AG08395 (cell line): ENCODE measurements at regions not wholly inside any gene's neighbourhood (a gene's known extent, or its start where the extent isn't known, plus 50 kb on each side); places are given as distances from the start of the nearest gene placed in this dataset.

Experiments
- DNase-seq: peaks from one replicate; pipeline ENCODE4 v3.0.0; 2012; ENCODE audit warnings: mixed read lengths, low spot score

DNA sequence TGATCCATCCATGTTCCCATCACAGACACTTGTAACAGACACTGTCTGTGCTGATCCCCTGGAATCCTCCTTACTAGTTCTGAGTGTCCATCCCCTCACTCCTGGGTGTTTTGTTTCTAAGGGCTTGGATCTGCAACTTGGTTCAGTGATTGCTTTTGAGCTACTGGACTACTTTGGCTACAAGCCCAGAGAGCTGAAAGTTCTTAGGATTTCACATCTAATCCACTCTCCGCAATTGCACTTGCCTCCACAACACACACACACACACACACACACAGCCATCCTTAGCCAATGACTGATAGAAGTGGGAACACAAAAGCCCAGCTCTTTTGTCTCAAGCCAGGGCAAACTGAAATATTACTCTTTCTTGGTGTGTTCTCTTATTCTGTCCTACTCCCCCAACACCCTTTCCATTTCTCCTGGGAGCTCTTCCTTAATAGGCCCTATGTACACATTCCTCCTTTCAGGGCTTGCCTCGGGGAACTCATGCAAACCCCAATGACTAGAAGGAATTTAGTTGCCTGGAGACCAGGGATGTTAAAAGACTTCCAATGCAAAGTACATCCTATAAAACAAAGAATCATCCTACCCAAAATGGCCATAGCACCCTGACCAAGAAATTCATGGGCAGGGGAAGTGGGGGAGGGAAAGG lies 206.1 kb upstream of the UBE2E2 start:
- no peak for DNase-seq

- no peak for DNase-seq
These were observed 202.8 kb upstream of the UBE2E2 start for GRCh38 chr3:23000371-23000770.

DNA sequence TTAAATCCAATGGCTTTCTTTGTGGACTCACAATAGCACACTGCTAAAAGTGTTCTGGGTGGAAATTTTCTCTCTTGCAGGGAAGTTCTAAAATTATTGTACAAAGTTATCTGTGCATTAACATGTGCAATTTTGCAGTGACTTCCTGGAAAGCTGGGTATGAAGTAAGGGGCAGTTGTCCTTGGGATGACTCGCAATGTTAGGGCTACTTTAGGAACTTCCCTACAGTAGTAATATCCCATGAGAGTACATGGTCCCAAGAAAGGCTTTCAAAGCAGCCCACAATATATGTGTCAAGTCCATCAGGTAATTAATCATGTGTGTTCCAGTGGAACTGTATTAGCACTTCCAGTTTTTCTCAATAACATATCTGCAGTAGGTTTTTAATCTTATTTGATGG lies 201.0 kb upstream of the UBE2E2 start:
- no peak for DNase-seq

GRCh38 chr3:23002836-23003732 lies 200.0 kb upstream of the UBE2E2 start:
- DNase-seq = no peak

DNA sequence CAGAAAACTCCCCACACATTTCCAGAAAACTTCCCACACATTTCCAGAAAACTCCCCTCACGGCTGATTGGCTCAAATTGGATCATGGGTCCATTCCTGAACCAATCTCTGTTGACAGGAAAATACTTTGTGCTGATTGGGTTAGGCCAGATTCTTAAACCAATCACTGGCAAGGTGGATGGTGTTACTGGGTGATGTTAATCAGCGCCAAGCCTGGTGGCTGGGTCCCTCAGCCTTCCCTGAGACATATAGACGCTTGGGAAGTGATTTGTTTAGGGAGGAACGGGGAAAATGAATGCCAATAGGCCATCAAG lies 199.4 kb upstream of the UBE2E2 start:
- no peak for DNase-seq

- DNase-seq = peak; percentile 54
These were observed 198.2 kb upstream of the UBE2E2 start for GRCh38 chr3:23004971-23005370.

DNA sequence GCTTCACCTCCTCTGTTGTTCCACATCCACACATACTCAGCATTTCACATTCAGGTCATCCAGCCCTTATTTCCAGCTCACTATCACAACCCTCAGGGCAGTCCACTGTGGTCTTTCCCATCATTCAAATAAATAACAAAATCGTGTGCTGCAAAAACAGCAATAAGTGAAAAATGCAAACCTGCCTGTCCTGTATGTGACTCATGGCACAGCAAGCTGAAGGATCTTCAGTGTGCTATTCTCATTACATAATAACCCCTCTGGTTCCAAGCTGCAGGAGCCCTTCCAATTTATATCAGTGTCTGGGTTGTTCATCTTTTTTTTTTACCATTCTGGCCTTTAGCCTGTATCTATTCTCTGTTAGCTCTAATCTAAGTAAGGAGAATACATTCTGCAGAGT lies 185.3 kb upstream of the UBE2E2 start:
- DNase-seq = peak; percentile 82

GRCh38 chr3:23019596-23020300 lies 183.4 kb upstream of the UBE2E2 start:
- DNase-seq = no peak

- no peak for DNase-seq
These were observed 174.8 kb upstream of the UBE2E2 start for GRCh38 chr3:23028294-23028693.

DNA sequence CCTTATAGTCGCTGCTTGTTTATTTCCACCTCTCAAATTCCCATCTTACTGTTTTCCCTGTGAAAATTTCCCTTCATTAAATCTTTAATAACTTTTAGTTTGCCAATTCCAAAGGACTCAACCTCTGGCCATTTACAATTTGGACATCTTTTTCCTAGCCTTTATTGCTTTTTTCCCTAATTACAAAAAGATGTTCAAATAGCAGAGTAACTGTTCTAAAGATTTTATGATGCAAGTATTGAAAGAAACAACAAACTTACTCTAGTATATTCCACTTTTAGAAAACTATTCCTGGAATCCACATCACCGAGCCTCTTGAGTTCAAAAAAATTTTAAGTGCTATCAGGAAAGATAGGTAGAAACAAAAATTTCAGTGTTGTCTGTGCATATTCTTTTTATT lies 174.1 kb upstream of the UBE2E2 start:
- no peak for DNase-seq

DNA sequence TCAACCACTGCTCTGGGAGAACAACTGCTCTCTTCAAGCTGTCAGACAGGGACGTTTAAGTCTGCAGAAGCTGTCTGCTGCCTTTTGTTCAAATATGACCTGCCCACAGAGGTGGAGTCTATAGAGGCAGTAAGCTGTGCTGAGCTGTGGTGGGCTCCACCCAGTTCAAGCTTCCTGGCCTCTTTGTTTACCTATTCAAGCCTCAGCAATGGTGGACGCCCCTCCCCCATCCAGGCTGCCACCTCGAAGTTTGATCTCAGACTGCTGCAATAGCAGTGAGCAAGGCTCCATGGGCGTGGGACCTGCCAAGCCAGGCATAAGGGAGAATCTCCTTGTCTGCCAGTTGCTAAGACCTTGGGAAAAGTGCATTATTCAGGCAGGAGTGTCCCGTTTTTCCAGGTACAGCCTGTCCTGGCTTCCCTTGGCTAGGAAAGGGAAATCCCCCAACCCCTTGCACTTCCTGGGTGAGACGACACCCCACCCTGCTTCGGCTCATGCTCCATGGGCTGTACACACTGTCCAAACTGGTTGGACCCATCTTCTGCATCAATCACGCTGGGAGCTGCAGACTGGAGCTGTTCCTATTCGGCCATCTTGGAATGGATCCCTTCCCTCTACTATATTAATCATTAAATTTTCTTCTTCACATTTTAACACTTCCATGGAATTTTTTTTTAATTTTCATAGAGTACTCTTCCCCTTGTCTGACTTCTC lies 167.0 kb upstream of the UBE2E2 start:
- DNase-seq = no peak

GRCh38 chr3:23036728-23037127 lies 166.4 kb upstream of the UBE2E2 start:
- no peak for DNase-seq

DNA sequence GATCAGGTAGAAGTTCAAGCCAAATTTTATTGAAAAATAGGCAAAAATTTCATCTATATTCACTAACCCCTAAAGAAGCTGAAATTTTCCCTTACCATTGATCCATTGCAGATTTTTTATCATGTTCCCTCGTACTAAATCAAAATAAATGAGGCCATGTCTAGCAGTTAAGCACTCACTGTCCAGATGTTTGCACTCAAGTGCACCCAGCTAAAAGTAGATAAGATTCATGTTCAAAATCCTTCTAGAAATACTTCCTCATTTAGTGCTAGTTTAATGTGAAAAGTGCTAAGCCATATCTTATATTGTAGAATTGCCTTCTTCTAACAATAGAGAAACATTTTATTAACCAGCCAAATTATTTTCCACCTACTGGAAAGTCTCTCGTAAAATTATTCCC lies 164.7 kb upstream of the UBE2E2 start:
- no peak for DNase-seq

DNA sequence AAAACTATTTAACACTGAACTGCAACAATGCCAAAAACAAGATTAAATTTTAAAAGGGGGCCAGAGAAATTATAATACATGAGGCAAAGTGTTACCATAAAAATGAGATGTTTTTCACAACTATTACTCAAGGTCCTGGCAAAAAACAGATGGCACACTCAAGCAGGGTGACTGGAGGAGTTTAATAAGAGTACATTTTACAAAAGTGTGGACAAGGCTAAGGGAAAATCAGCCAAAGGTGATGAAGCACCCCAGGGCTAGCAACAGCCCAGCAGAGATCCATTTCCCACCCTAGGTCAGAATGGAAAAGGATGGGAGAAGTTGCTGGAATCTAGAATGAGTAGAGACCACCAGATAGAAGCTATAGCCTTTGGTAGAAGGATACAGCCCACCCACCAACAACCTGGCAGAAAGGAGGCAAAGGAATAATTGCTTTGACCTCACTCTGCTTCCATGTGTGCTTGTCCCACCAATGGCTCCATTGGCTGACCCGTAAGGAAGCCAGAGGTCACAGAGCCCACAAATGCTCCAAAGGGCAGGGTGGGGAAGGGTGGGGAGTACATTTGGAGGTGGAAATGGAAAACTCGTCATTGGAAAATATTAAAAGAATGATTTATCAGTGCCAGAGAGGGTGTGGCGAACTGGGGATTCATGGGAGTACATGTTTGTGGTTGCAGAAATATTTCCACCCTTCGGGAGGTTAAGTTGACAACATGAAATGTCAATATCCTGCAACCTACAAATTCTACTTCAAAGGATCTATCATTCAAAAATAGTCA lies 161.0 kb upstream of the UBE2E2 start:
- DNase-seq = peak; percentile 21

DNA sequence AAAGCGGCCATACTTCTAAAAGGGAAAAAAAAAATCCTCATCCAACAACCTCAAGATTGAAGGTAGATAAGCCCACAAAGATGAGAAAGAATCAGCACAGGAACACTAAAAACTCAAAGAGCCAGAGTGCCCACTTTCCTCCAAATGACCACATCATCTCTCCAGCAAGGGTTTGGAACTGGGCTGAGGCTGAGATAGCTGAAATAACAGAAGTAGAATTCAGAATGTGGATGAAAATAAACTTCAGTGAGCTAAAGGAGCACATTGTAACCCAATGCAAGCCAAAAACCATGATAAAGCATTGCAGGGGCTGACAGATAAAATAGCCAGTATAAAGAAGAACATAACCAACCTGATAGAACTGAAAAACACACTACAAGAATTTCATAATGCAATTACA lies 158.7 kb upstream of the UBE2E2 start:
- no peak for DNase-seq

DNA sequence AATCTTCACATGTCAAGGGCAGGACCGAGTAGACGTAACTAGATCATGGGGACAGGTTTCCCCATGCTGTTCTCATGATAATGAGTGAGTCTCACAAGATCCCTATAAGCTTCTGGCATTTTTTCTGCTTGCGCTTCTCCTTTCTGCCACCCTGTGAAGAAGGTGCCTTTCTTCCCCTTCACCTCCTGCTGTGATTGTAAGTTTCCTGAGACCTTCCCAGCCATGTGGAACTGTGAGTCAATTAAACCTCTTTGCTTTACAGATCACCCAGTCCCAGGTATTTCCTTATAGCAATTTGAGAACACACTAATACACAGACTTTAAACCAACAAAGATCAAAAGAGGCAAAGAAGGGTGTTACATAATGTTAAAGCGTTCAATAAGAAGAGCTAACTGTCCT lies 156.6 kb upstream of the UBE2E2 start:
- DNase-seq = no peak

- no peak for DNase-seq
These were observed 151.6 kb upstream of the UBE2E2 start for GRCh38 chr3:23051240-23052140.

DNA sequence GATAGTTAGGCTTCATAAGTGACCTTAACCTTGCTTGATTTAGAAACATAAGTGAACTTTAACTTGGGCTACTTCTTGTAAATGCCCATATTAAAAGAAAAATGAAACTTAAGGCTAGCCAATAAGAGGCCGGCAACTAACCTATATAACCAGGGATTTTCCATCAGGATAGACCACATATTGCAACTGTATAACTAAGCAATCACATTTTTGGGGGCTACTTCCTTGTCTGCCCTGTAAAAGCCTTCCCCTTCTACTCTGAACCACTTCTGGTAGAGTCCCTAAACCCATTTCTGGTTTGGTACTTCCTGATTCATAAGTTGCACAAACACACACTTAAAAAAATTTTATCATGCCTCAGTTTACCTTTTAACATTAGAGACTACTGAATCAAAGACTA lies 150.9 kb upstream of the UBE2E2 start:
- DNase-seq = no peak

DNA sequence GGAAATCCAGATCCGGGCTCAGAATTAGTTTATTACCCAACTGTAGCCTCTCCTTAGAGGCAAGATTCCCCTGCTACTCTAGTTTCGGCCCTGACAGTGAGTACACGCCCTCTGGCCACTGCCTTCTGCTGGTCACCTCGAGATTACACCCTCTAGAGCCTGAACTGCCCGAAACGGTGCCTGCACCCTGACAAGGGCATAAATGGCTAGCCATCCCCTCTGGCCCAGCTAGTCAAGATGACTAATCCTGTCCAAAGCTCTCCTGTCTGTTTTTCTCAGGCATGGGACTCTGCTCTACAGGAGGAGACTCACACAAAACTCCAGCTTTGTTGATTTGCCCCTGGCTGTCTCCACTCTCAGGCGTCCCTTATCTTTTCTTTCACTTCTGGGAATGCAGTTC lies 150.5 kb upstream of the UBE2E2 start:
- peak; percentile 8 for DNase-seq

DNA sequence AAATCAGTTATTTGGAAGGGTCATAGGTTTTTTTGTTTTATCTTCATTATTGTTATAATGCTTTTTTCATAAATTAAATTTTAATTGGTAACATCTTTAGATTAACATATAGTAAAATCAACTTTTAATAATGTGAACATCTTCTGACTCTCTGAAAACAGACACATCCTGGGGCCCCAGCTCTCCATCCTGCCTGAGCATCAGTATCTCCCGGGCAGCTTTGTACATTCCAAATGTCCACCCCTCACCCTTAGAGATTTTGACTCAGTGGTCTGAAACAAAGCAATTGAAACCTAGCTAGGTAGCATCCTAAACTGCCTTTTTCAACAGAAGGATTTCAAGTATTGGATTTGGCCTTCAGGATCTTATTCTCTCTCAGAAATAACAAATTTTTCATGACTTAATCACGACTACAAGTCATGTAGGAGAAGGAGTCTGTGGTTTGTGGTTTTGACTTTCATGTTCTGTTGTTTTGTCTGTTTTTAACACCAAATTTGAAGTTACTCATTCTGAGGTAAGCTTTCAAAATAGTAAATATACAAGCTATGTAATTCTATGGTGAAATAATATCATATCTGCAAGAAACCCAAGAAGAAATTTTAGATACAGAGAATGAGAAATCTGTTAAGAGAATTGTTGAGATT lies 147.3 kb upstream of the UBE2E2 start:
- DNase-seq = peak; percentile 80
